Liver (tissue), 8 donors: ENCODE measurements at regions not wholly inside any gene's neighbourhood (a gene's known extent, or its start where the extent isn't known, plus 50 kb on each side); places are given as distances from the start of the nearest gene placed in this dataset.
A peak's percentile ranks its signal among the peaks of the same experiment; 100 is the strongest.

Source experiments
- DNase-seq: peaks from one replicate; pipeline ENCODE4 v3.0.0-alpha.2; 2017; ENCODE audit warnings: low spot score
- H3K27ac ChIP-seq, 2 donors: one replicate each; pipeline ENCODE4 v1.7.0; 2013; ENCODE audit warnings: inconsistent platforms in 2 of 2, low read length in 2 of 2, control low read depth in 1 of 2, low read depth in 1 of 2, mild to moderate bottlenecking in 1 of 2
- H3K27me3 ChIP-seq, 4 donors: one replicate each; pipeline versions ENCODE4 v1.6.1 to v1.7.0; 2013; ENCODE audit warnings: low read length in 3 of 4, inconsistent platforms in 1 of 4, mild to moderate bottlenecking in 1 of 4, moderate library complexity in 1 of 4; ENCODE audit not compliant: control insufficient read depth in 4 of 4, insufficient read depth in 4 of 4
- H3K36me3 ChIP-seq, 4 donors: one replicate each; pipeline versions ENCODE4 v1.6.1 to v1.7.0; 2013; ENCODE audit warnings: low read length in 3 of 4, mild to moderate bottlenecking in 3 of 4, low read depth in 1 of 4, moderate library complexity in 1 of 4; ENCODE audit not compliant: control insufficient read depth in 4 of 4, insufficient read depth in 3 of 4
- H3K4me1 ChIP-seq, 4 donors: one replicate each; pipeline versions ENCODE4 v1.6.1 to v1.7.0; 2013; ENCODE audit warnings: low read length in 3 of 4, mild to moderate bottlenecking in 3 of 4, moderate library complexity in 1 of 4; ENCODE audit not compliant: control insufficient read depth in 4 of 4, insufficient read depth in 4 of 4
- H3K4me3 ChIP-seq, 3 donors: one replicate each; pipeline versions ENCODE4 v1.6.1 to v1.7.0; 2013; ENCODE audit warnings: low read length in 3 of 3, control low read depth in 1 of 3, low read depth in 1 of 3, mild to moderate bottlenecking in 1 of 3
- H3K9ac ChIP-seq, 2 donors: one replicate each; pipeline ENCODE4 v1.7.0; 2013; ENCODE audit warnings: low read length in 2 of 2, mild to moderate bottlenecking in 2 of 2, moderate library complexity in 2 of 2, control low read depth in 1 of 2, low read depth in 1 of 2
- H3K9me3 ChIP-seq, 4 donors: one replicate each; pipeline versions ENCODE4 v1.6.1 to v1.7.0; 2013; ENCODE audit warnings: low read length in 3 of 4; ENCODE audit not compliant: control insufficient read depth in 4 of 4
- CTCF ChIP-seq: fragments of 150-350 bp; IDR thresholded peaks from 2 replicates; pipeline ENCODE4 v1.5.1; 2017; ENCODE audit warnings: improper control_type of control experiment, low read depth, low read length; ENCODE audit not compliant: missing input control
- EGR1 ChIP-seq, 2 donors: IDR thresholded peaks; 2 replicates each; pipeline ENCODE4 v1.6.1; 2016 to 2018; ENCODE audit warnings: antibody characterized with exemption in 2 of 2, low read depth in 2 of 2
- FOXA1 ChIP-seq: IDR thresholded peaks from 2 replicates; pipeline ENCODE4 v1.6.1; 2016; ENCODE audit warnings: antibody characterized with exemption
- GABPA ChIP-seq, 2 donors: IDR thresholded peaks in 1 of 2; conservative IDR thresholded peaks in 1 of 2; 2 replicates each; pipeline ENCODE4 v1.6.1; 2016; ENCODE audit warnings: antibody characterized with exemption in 2 of 2, mild to moderate bottlenecking in 1 of 2, moderate library complexity in 1 of 2
- HNF4A ChIP-seq, 2 donors: conservative IDR thresholded peaks; 2 replicates each; pipeline ENCODE4 v1.6.1; 2016; ENCODE audit warnings: antibody characterized with exemption in 2 of 2, mild to moderate bottlenecking in 2 of 2
- HNF4G ChIP-seq: IDR thresholded peaks from 2 replicates; pipeline ENCODE4 v1.6.1; 2016; ENCODE audit warnings: antibody characterized with exemption
- MAX ChIP-seq: IDR thresholded peaks from 2 replicates; pipeline ENCODE4 v1.6.1; 2016; ENCODE audit warnings: antibody characterized with exemption
- NR2F2 ChIP-seq: IDR thresholded peaks from 2 replicates; pipeline ENCODE4 v1.6.1; 2016; ENCODE audit warnings: antibody characterized with exemption
- RAD21 ChIP-seq, 2 donors: IDR thresholded peaks; 2 replicates each; pipeline ENCODE4 v1.6.1; 2016; ENCODE audit warnings: antibody characterized with exemption in 2 of 2, mild to moderate bottlenecking in 2 of 2
- REST ChIP-seq: IDR thresholded peaks from 2 replicates; pipeline ENCODE4 v1.6.1; 2016; ENCODE audit warnings: antibody characterized with exemption, mild to moderate bottlenecking
- RXRA ChIP-seq, 2 donors: IDR thresholded peaks; 2 replicates each; pipeline ENCODE4 v1.6.1; 2017 to 2018; ENCODE audit warnings: antibody characterized with exemption in 2 of 2, mild to moderate bottlenecking in 1 of 2
- SP1 ChIP-seq: IDR thresholded peaks from 2 replicates; pipeline ENCODE4 v1.6.1; 2018; ENCODE audit warnings: antibody characterized with exemption, mild to moderate bottlenecking
- TAF1 ChIP-seq: conservative IDR thresholded peaks from 2 replicates; pipeline ENCODE4 v1.6.1; 2016; ENCODE audit warnings: antibody characterized with exemption, mild to moderate bottlenecking
- YY1 ChIP-seq: IDR thresholded peaks from 2 replicates; pipeline ENCODE4 v1.6.1; 2016; ENCODE audit warnings: antibody characterized with exemption, mild to moderate bottlenecking
- ZBTB33 ChIP-seq: IDR thresholded peaks from 2 replicates; pipeline ENCODE4 v1.6.1; 2016; ENCODE audit warnings: antibody characterized with exemption
- whole genome bisulfite sequencing: extraction: QIAGEN DNeasy Blood & Tissue Kit; methylation state at CpG from one replicate; pipeline ENCODE4 v1.1.7; 2013; 5-methylcytosine and 5-hydroxymethylcytosine counted together
- donor health status: healthy.
- donor health status: healthy.
- donor health status: healthy.
- donor health status: healthy.
- donor health status: healthy.

- DNase-seq = no peak
Measured at GRCh38 chr21:18951271-18952038, 547.9 kb upstream of the TMPRSS15 start.

GRCh38 chr21:18954441-18954844 lies 550.9 kb upstream of the TMPRSS15 start:
- no peak overlapping the region for H3K4me3 ChIP-seq
- DNase-seq = no peak
- H3K9ac ChIP-seq = no peak overlapping the region
- no peaks in the 10 kb centered on the region for H3K4me1 ChIP-seq
- no peak overlapping the region for H3K27ac ChIP-seq
- no peaks in the 10 kb centered on the region for H3K9me3 ChIP-seq
- no peaks in the 10 kb centered on the region for H3K36me3 ChIP-seq
- peaks cover 0 to 2% (median 0%) of the 10 kb centered on the region in 4 donors for H3K27me3 ChIP-seq
- no peak for TF ChIP-seq NR2F2
- no peak for TF ChIP-seq RXRA (IDR thresholded peaks at IDR 0.05)
- TF ChIP-seq YY1 = no peak
- no peak for TF ChIP-seq HNF4G
- no peak for TF ChIP-seq GABPA (IDR thresholded peaks at IDR 0.05 in 1 of 2, conservative IDR thresholded peaks at IDR 0.05 in 1 of 2)
- TF ChIP-seq EGR1 (IDR thresholded peaks at IDR 0.05; ENCODE audit: low read depth in 2 of 2) = no peak
- TF ChIP-seq TAF1 = no peak
- no peak for TF ChIP-seq HNF4A (conservative IDR thresholded peaks at IDR 0.05)
- no peak for TF ChIP-seq MAX
- no peak for TF ChIP-seq SP1
- TF ChIP-seq ZBTB33 = no peak
- TF ChIP-seq FOXA1 = no peak

More at GRCh38 chr21:18951271-18952038, 547.9 kb upstream of the TMPRSS15 start:
- H3K4me1 ChIP-seq = no peaks in the 10 kb centered on the region
- H3K36me3 ChIP-seq = no peaks in the 10 kb centered on the region
- H3K27ac ChIP-seq = no peak overlapping the region
- no peak overlapping the region for H3K9ac ChIP-seq
- 48% methylated on average over 14 of the region's 14 CpGs for WGBS
- H3K4me3 ChIP-seq = no peak overlapping the region
- TF ChIP-seq REST (no peak), CTCF (peak; percentile 30), RAD21 (IDR thresholded peaks at IDR 0.05) (peak; percentile 55 to 66)
- H3K27me3 ChIP-seq = no peaks in the 10 kb centered on the region
- H3K9me3 ChIP-seq = no peaks in the 10 kb centered on the region
